ENCODE measurements at regions not wholly inside any gene's neighbourhood (a gene's known extent, or its start where the extent isn't known, plus 50 kb on each side); places are given as distances from the start of the nearest gene placed in this dataset.

GRCh38 chr2:219758907-219759680 is 131.7 kb downstream of the SLC4A3 start:
- ATAC-seq (no peak), DNase-seq (ENCODE audit: low spot score) (no peak)
- intact Hi-C loops (cut with DNase I): no loop called here

DNA sequence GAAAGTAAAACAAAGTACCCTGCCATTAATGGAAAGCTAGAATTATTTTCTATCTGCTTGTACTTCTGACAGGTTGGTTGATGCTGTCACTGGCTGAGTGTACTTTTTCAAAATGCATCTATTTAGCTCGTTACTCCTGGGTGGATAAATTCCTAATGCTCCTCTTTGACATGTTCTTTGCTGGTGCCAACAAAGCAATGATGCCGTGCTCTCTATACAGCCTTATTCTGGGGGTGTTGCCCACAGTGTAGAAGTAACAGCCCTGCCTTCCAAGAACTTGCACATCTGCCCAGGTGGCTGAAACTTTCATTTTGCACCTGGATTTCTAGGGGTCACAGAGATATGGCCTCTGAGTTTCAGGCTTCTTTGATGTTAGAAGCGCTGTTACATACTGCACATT is 132.4 kb downstream of the SLC4A3 start:
- intact Hi-C loops (cut with DNase I): no loop called here
- DNase-seq (ENCODE audit: low spot score): no peak
- no peak for ATAC-seq

DNA sequence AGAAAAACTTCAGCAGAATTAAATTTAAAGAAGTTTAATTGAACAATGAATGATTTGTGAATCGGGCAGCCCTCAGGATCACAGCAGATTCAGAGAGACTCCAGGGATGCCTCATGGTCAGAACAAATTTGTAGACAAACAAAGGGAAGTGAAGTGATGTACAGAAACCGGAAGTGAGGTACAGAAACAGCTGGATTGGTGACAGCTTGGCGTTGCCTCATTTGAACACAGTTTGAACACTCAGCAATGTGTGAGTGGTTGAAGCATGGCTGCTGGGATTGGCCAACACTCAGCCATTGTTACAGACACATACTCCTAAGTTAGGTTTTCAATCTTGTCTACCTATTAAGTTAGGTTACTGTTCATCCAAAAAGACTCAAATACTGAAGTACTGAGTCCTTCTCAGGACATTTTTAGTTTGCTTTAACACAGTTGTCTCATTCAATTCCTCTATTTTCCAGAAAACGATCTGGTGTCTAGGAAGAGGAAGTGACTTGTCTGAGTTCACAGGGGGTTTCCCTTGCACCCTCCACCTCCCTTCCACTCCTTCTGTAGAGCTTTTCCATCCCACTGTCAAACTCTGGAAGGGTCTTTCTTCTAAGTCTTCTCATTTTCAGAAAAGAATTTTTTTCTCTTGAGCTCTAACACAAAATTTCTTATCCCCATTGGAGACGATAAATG is 137.9 kb downstream of the SLC4A3 start:
- ATAC-seq (no peak), DNase-seq (ENCODE audit: low spot score) (no peak)
- intact Hi-C loops (cut with DNase I): no loop called here

DNA sequence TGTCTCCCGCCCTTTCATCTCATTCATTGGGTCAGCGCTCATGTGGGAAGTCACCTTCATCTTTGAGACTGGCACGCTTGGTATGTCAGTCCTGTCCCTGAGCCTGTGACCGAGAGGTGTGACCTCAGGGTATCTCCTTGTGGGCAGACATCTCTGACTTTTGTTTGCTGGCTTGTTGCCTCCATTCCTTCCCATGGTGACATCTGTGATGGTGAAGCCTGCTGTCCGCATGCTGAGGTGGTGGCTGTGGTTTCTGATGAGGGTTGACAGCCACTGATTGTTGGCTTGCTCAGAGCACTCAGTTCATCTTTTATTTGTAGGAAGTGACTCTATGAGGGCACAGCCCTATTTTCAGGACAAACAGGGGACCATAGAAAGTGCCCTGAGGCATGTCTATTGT is 139.2 kb downstream of the SLC4A3 start:
- intact Hi-C loops (cut with DNase I): no loop called here
- no peak for DNase-seq (ENCODE audit: low spot score)
- ATAC-seq: no peak

GRCh38 chr2:219769090-219769910 is 141.9 kb downstream of the SLC4A3 start:
- DNase-seq (ENCODE audit: low spot score): peak; percentile 59
- peak; percentile 88 for ATAC-seq
- intact Hi-C loops (cut with DNase I): no loop called here

GRCh38 chr2:219772103-219772635 is 144.7 kb downstream of the SLC4A3 start:
- DNase-seq (ENCODE audit: low spot score) (no peak), ATAC-seq (no peak)
- intact Hi-C loops (cut with DNase I): no loop called here

- DNase-seq (ENCODE audit: low spot score): no peak
- no peak for ATAC-seq
- intact Hi-C loops (cut with DNase I): no loop called here
Observed at GRCh38 chr2:219772697-219773096, 145.3 kb downstream of the SLC4A3 start.

GRCh38 chr2:219775506-219775905 is 148.1 kb downstream of the SLC4A3 start:
- no peak for ATAC-seq
- intact Hi-C loops (cut with DNase I): no loop called here

DNA sequence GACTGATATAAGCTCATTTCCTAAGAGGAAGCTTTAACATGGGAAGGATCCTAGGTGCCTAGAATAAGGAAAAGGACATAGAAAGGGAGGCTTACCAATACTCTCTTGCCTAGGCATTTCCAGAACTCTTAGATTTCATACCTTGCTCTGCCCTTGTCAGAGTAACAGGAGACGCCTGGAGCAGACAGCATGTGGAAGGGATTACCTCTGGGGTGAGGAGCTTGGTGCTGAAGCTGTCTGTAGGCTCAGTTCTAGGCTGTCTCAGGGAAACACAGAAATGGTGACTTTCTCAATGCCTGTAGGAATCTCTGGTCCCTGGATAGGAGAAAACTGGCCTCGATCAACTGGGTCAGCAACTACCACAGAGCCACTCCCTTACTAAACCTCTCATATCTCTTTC is 150.0 kb downstream of the SLC4A3 start:
- intact Hi-C loops (cut with DNase I): no loop called here
- ATAC-seq (no peak), DNase-seq (ENCODE audit: low spot score) (no peak)

More at GRCh38 chr2:219775506-219775905, 148.1 kb downstream of the SLC4A3 start:
- DNase-seq (ENCODE audit: low spot score): no peak

GRCh38 chr2:219778189-219778588 is 150.8 kb downstream of the SLC4A3 start:
- DNase-seq (ENCODE audit: low spot score) (no peak), ATAC-seq (no peak)
- intact Hi-C loops (cut with DNase I): no loop called here

GRCh38 chr2:219782737-219783348 is 155.4 kb downstream of the SLC4A3 start:
- ATAC-seq: peak; percentile 24
- DNase-seq (ENCODE audit: low spot score): no peak
- intact Hi-C loops (cut with DNase I): no loop called here

DNA sequence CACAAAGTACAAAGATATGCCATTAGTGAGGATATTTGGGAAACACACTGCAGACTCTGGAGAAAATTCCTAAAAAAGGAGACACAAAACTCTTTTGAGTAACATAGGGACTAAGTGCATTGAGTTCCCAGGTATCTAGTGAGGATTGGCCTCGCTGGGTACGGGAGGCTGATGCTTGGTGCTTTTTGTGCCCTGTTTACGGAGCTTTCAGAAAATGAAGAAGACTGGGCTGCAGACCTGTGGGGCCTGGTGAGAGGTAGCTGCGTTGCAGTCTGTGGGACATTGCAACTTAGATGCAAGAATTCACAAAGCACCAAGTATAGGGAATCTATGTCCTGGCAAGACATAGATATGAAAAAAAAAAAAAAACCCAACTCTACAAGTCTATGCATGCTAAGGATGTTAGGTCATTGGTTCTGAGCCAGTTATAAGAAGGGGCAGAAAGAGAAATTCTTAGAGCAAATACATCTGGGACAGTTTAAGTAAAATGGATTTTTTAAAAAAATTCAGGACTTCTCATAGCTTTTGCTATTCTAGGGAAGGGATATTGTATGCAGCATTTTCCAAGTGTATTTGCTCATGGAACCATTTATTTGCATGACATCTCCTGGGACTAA is 156.0 kb downstream of the SLC4A3 start:
- intact Hi-C loops (cut with DNase I): no loop called here
- ATAC-seq: peak; percentile 17
- DNase-seq (ENCODE audit: low spot score): no peak

DNA sequence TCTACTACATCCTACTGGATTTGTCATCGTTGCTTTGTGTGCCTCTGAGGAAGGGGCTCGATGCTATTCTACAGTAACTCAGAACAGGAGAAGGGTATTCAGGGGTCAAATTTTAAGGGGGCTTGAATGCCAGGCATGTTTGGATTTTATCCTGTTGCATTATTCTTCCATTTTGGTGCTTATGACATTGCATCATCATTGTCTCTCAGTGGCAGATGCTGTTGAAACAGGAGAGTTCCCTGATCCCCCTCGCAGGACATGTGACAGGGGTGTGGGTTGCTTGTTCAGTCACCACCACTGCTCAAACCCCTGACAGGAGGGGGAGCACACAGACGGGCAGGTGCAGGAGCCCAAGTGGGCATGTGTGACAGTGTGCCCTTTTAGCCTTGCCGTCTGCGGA is 156.7 kb downstream of the SLC4A3 start:
- ATAC-seq: no peak
- intact Hi-C loops (cut with DNase I): no loop called here
- DNase-seq (ENCODE audit: low spot score): no peak

GRCh38 chr2:219789476-219789875 is 162.0 kb downstream of the SLC4A3 start:
- intact Hi-C loops (cut with DNase I): no loop called here
- ATAC-seq: no peak
- no peak for DNase-seq (ENCODE audit: low spot score)

DNA sequence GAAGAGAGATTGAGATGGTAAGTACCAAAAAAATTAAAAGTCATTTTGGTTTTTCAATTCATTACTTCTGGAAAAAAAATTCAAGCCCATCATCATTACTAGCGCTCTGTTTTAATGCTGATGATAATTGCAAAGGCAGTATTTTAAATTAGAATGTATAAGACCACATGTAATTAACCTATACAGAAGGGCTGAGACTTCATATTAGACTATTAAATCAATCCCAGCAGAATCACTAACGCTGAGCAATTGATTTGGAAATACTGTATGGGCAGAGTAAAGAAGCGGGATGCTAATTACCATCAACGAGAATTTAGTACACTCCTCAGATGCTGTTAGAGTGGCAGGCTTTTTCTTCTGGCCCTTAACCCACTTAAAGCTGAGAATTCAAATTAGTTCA is 165.0 kb downstream of the SLC4A3 start:
- no peak for ATAC-seq
- DNase-seq (ENCODE audit: low spot score): no peak
- intact Hi-C loops (cut with DNase I): no loop called here

DNA sequence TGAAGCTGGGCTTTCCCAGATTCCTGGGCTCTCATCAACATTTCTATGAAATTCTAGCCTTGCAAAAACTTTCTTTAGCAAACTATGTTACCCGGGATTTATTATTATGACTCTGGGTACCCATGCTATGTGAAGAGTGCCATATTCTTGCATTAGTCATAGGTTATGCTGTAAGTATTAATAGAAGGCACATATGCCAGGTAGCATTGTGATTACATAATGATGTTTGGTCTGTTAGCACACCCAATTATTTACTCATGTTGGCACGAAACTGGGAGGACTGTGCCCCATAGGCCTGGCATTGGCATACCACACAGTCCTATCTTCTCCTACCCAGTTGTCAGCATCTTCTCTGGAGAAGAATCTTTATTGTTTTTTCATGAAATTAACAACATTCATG is 171.0 kb downstream of the SLC4A3 start:
- intact Hi-C loops (cut with DNase I): no loop called here
- ATAC-seq: no peak

GRCh38 chr2:219803294-219803693 is 175.9 kb downstream of the SLC4A3 start:
- ATAC-seq (no peak), DNase-seq (ENCODE audit: low spot score) (no peak)
- intact Hi-C loops (cut with DNase I): no loop called here

More for the DNA sequence above, 171.0 kb downstream of the SLC4A3 start:
- DNase-seq (ENCODE audit: low spot score): no peak

DNA sequence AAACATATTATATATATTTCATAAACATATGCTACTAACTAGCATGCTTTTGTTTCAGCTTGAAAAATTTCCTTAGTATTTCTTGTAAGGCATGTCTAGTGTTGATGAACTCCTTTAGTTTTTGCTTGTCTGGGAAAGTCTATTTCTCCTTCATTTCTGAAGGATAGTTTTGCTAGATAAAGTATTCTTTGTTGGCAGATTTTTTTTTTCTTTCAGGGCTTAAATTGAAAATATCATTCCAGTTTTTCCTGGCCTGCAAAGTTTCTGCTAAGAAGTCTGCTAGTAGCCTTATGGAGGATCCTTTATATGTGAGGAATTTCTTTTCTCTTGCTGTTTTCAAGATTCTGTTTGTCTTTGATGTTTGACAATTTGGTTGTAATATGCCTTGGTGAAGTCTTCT is 183.5 kb downstream of the SLC4A3 start:
- intact Hi-C loops (cut with DNase I): no loop called here
- DNase-seq (ENCODE audit: low spot score) (no peak), ATAC-seq (no peak)

GRCh38 chr2:219812672-219813071 is 185.2 kb downstream of the SLC4A3 start:
- no peak for DNase-seq (ENCODE audit: low spot score)
- intact Hi-C loops (cut with DNase I): no loop called here
- no peak for ATAC-seq
